Epithelial cell of proximal tubule (primary cell): ENCODE measurements at regions not wholly inside any gene's neighbourhood (a gene's known extent, or its start where the extent isn't known, plus 50 kb on each side); places are given as distances from the start of the nearest gene placed in this dataset.

Experiments used
- DNase-seq: peaks from one replicate; pipeline ENCODE4 v3.0.0-alpha.2; 2011; ENCODE audit warnings: low read depth
- H3K4me3 ChIP-seq: 2 replicates; pipeline ENCODE4 v1.5.1; 2011; ENCODE audit warnings: low read depth, mild to moderate bottlenecking, low read length
- TF ChIP-seq, protein P1 (sequence below): conservative IDR thresholded peaks from 2 replicates; pipeline ENCODE4 v1.5.1; 2012; ENCODE audit warnings: low read depth, mild to moderate bottlenecking, low read length

DNA sequence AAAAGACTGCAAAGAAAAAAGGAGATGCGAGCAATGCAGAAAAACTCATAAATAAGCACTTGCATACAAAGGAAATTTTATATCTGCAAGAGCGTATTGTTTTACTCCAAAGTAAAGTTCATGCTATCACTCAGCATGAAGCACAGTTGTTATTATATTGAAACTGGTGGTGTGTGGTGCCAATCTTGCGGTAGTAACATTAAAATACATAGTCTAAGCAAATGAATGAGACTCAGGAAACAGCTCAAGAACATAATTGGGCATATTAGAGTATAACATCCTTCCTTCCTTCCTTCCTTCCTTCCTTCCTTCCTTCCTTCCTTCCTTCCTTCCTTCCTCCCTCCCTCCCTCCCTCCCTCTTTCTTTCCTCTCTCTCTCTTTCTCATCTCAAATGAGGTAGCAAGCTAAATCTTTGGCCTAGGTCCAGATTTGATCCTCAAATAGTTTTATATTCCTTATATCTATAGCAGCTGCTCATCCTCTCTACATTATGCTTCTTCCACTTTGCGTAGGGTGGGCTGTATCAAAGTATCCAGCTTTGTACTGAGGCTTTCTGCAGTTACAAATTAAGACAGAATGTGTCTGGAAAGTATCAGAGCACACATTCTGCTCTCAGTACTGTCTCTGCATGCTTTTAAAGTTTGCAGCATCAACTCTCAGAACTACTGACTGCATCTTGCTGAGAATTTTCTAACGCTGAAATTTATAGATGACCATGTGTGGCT, 718.3 kb downstream of the RERGL start:
- no peak overlapping the region for H3K4me3 ChIP-seq
- TF ChIP-seq, protein P1, sequence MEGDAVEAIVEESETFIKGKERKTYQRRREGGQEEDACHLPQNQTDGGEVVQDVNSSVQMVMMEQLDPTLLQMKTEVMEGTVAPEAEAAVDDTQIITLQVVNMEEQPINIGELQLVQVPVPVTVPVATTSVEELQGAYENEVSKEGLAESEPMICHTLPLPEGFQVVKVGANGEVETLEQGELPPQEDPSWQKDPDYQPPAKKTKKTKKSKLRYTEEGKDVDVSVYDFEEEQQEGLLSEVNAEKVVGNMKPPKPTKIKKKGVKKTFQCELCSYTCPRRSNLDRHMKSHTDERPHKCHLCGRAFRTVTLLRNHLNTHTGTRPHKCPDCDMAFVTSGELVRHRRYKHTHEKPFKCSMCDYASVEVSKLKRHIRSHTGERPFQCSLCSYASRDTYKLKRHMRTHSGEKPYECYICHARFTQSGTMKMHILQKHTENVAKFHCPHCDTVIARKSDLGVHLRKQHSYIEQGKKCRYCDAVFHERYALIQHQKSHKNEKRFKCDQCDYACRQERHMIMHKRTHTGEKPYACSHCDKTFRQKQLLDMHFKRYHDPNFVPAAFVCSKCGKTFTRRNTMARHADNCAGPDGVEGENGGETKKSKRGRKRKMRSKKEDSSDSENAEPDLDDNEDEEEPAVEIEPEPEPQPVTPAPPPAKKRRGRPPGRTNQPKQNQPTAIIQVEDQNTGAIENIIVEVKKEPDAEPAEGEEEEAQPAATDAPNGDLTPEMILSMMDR = no peak
- no peak for DNase-seq

DNA sequence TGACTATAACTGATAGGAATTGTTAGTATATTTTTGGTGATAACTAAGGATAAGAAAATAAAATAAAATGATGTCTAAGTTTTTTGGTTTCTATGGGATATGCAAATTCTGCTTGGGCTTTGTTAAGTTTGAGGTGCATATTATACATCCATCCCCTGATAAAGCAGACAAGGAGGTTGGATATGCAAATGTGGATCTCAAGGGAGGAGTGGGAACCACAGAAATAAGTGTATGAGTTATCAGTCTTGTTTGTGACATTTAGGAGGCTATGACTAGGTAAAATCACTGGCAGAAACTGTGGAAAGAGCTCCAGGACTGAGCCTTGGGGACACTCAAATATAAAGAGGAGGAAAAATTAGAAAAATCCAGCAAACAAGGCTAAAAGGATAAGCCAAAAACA, 719.4 kb downstream of the RERGL start:
- no peak overlapping the region for H3K4me3 ChIP-seq
- TF ChIP-seq, protein P1 = no peak
- no peak for DNase-seq

DNA sequence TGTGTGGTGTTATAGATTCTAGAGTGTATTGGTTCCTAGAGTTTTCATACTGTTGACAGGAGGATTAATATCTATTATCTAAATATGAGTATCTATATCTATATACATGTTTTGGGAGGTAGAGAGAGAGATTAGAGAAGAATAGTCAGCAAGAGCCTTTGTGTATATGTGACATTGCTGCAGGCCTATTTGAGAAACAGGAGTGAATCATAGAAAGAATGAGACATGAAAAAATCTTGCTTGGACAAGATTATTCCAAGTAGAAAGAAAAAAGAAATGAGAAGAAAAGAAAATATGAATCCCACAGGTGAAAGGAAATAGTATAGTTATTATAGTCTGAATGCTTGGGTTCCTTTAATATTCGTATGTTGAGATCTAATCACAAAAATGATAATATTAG, 720.4 kb downstream of the RERGL start:
- no peak overlapping the region for H3K4me3 ChIP-seq
- TF ChIP-seq, protein P1 = no peak
- no peak for DNase-seq

DNA sequence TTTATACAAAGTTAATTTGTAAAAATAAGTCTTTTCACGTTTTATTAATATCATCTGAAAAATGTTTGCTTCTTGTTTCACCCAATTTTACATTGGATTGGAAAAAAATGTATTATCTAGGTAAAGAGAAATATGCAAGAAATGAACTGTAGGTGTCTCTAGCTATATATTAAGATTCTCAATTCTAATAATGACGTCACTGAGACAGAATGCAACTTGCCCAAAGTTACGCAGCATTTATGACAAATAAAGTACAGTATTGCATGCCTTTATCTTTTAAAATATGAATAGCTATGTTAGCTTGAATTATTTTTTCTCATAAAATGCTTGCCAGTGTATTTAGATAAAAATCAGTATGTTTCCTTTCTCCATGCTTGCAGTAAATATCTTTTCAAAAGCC, 728.8 kb downstream of the RERGL start:
- TF ChIP-seq, protein P1 = no peak
- DNase-seq = no peak
- H3K4me3 ChIP-seq = no peak overlapping the region

DNA sequence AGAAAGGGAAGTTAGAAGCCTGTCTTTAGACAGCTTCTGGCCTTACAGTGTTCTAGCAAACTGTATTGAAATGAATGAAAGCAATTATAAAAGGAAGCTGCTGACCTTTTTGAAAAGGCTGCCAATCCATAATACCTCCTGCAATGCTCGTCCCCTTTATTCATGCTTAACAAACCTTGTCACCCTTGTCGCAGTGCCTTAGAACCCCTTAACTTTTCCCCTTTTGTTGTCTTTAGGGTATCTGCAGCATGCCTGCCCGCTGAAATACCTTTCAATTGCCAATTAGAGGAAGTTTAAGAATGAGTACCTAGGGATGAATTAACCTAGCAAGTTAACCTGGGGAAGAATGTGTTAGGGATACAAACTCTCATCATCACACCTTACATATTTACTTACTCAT, 731.2 kb downstream of the RERGL start:
- TF ChIP-seq, protein P1 = no peak
- H3K4me3 ChIP-seq = no peak overlapping the region
- DNase-seq = no peak

DNA sequence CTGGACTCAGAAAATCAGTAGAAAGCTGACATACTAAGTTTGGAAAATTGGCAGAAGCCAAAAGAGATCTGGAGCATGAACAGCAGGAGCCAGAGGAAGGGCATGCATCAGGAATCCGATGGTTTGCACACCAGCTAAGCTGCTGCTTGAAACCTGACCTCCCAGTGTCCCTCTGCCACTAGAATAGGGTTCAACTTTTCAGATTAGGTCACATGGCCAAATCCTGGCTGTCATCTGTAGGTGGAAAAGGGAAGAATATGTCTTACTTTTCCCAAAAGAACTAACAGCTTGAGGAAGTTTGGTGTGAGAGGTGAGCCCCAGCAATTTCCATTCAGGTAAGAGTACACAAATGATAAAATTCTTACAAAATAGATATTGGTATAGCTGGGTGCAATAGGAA, 732.6 kb downstream of the RERGL start:
- no peak overlapping the region for H3K4me3 ChIP-seq
- TF ChIP-seq, protein P1 = no peak
- DNase-seq = no peak

DNA sequence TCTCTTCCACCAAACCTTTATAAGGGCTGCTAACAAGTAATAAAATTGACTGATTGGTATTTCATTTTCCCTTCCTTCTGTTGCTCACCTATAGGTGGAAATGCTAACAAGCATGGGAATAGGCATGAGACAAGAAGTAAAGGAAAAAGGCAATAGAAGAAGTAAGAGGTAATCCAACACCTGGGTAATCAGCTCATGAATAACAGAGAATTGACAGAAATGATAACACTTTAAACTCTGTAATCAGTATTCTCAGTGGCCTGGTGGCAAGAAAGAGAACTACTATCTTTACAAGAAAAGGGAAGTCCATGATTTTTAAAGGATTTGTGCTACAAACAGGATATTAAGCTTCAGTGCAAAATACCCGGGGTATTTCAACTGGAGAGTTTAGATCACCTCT, 737.8 kb downstream of the RERGL start:
- TF ChIP-seq, protein P1 = peak; percentile 24
- no peak overlapping the region for H3K4me3 ChIP-seq
- DNase-seq = no peak
